Common myeloid progenitor, CD34-positive (primary cell): ENCODE measurements at regions not wholly inside any gene's neighbourhood (a gene's known extent, or its start where the extent isn't known, plus 50 kb on each side); places are given as distances from the start of the nearest gene placed in this dataset.
"Not testable (repeated sequence)": the region's sequence is repeated elsewhere in the genome, so short reads cannot be mapped to it uniquely, and the experiment has no call there.

Experiments used
- CTCF ChIA-PET: fragments of 350-600 bp; sonication (Branson Sonifier 250); formaldehyde crosslinking; loops from one replicate; lab custom pipeline; 2021; ENCODE audit warnings: antibody characterized with exemption; lab: Charles Lee
- POLR2A ChIA-PET: fragments of 350-600 bp; sonication (Branson Sonifier 250); formaldehyde crosslinking; loops from one replicate; lab custom pipeline; 2021; ENCODE audit warnings: antibody characterized with exemption; lab: Charles Lee
- DNase-seq, 3 donors: peaks; one replicate each; pipeline versions ENCODE4 v3.0.0 to v3.0.0-alpha.2; 2013
- H3K27ac ChIP-seq, 2 experiments: 1 replicate in 1 of 2; 2 replicates in 1 of 2; pipeline ENCODE4 v1.7.0; 2013; ENCODE audit warnings: inconsistent platforms in 2 of 2, low read length in 2 of 2, mild to moderate bottlenecking in 2 of 2, low read depth in 1 of 2, moderate library complexity in 1 of 2; ENCODE audit not compliant: severe bottlenecking in 2 of 2, insufficient read depth in 1 of 2, poor library complexity in 1 of 2
- H3K27me3 ChIP-seq, 5 experiments: replicated peaks in 2 of 5; 1 replicate in 3 of 5; 2 replicates in 2 of 5; pipeline versions ENCODE4 v1.6.1 to v1.7.0; 2013; ENCODE audit warnings: low read length in 4 of 5, mild to moderate bottlenecking in 2 of 5, moderate library complexity in 2 of 5, inconsistent platforms in 1 of 5; ENCODE audit not compliant: insufficient read depth in 5 of 5, control insufficient read depth in 4 of 5
- H3K36me3 ChIP-seq, 4 experiments: 1 replicate in 2 of 4; 2 replicates in 2 of 4; pipeline versions ENCODE4 v1.6.1 to v1.7.0; 2013; ENCODE audit warnings: low read length in 3 of 4, control low read depth in 1 of 4, mild to moderate bottlenecking in 1 of 4; ENCODE audit not compliant: control insufficient read depth in 4 of 4, insufficient read depth in 4 of 4
- H3K4me1 ChIP-seq, 4 experiments: 1 replicate in 3 of 4; 2 replicates in 1 of 4; pipeline versions ENCODE4 v1.6.1 to v1.7.1; 2013; ENCODE audit warnings: low read length in 3 of 4, mild to moderate bottlenecking in 3 of 4, control low read depth in 1 of 4, inconsistent platforms in 1 of 4, moderate library complexity in 1 of 4; ENCODE audit not compliant: control insufficient read depth in 4 of 4, insufficient read depth in 4 of 4; ENCODE audit errors: control extremely low read depth in 1 of 4
- H3K4me3 ChIP-seq, 7 experiments: 1 replicate in 4 of 7; 2 replicates in 3 of 7; pipeline versions ENCODE4 v1.5.1 to v1.7.0; 2013; ENCODE audit warnings: mild to moderate bottlenecking in 7 of 7, low read length in 6 of 7, moderate library complexity in 6 of 7, inconsistent platforms in 2 of 7, low read depth in 2 of 7, control low read depth in 1 of 7; ENCODE audit not compliant: insufficient read depth in 4 of 7, control insufficient read depth in 1 of 7; ENCODE audit errors: extremely low read depth in 1 of 7
- H3K9me3 ChIP-seq, 5 experiments: 1 replicate in 4 of 5; 2 replicates in 1 of 5; pipeline versions ENCODE4 v1.6.1 to v1.7.1; 2013; ENCODE audit warnings: low read length in 4 of 5, mild to moderate bottlenecking in 2 of 5, inconsistent platforms in 1 of 5, low read depth in 1 of 5, moderate library complexity in 1 of 5; ENCODE audit not compliant: control insufficient read depth in 4 of 5, insufficient read depth in 2 of 5; ENCODE audit errors: control extremely low read depth in 1 of 5
- WGBS: methylation state at CpG from one replicate; pipeline ENCODE4 v1.1.5; 2013; ENCODE audit not compliant: insufficient coverage; 5-methylcytosine and 5-hydroxymethylcytosine counted together

GRCh38 chr3:135652388-135652787 lies 313.1 kb upstream of the PPP2R3A start:
- WGBS = 43% methylated on average over 2 of the region's 3 CpGs
- H3K4me1 ChIP-seq = no peaks in the 10 kb centered on the region
- no peaks in the 10 kb centered on the region for H3K27me3 ChIP-seq
- no peaks in the 10 kb centered on the region for H3K36me3 ChIP-seq
- ChIA-PET POLR2A (no interaction called here), CTCF (no interaction called here)
- H3K27ac ChIP-seq = no peak overlapping the region
- DNase-seq = no peak
- H3K9me3 ChIP-seq = peaks cover 0 to 15% (median 0%) of the 10 kb centered on the region in 5 experiments
- H3K4me3 ChIP-seq = no peak overlapping the region

DNA sequence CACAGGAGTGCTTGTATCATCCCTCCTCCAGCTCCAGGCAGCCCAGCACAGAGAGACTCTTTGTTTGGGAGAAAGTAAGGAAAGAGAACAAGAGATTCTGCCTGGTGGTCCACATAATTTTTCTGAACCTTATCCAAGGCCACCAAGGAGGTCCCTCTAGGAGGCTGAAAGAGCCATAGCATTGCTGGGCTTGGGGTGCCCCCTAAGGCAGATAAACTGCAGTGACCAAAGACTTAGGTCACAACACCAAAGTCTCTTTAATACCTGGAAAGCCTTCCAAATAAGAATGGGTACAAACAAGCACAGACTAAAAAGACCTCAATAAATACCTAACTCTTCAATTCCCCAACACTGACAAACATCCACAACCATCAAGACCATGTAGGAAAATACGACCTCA lies 310.2 kb upstream of the PPP2R3A start:
- ChIA-PET POLR2A (no interaction called here), CTCF (no interaction called here)
- Histone ChIP-seq H3K36me3 (no peaks in the 10 kb centered on the region), H3K27me3 (no peaks in the 10 kb centered on the region), H3K4me3 (no peak overlapping the region), H3K9me3 (peaks cover 0 to 2% (median 0%) of the 10 kb centered on the region in 5 experiments), H3K27ac (no peak overlapping the region), H3K4me1 (no peaks in the 10 kb centered on the region)
- no peak for DNase-seq
- WGBS = 100% methylated on average over 1 of the region's 1 CpG

- CTCF ChIA-PET, POLR2A ChIA-PET: not testable (repeated sequence)
Measured at GRCh38 chr3:135658451-135658850, 307.1 kb upstream of the PPP2R3A start.

GRCh38 chr3:135667061-135667460 lies 298.5 kb upstream of the PPP2R3A start:
- Histone ChIP-seq H3K27ac (no peak overlapping the region), H3K4me3 (no peak overlapping the region), H3K27me3 (no peaks in the 10 kb centered on the region), H3K4me1 (no peaks in the 10 kb centered on the region), H3K9me3 (peaks cover 0 to 2% (median 0%) of the 10 kb centered on the region in 5 experiments), H3K36me3 (no peaks in the 10 kb centered on the region)
- POLR2A ChIA-PET = no interaction called here
- CTCF ChIA-PET = no interaction called here
- DNase-seq = no peak
- WGBS = 100% methylated on average over 1 of the region's 1 CpG

More at GRCh38 chr3:135658451-135658850, 307.1 kb upstream of the PPP2R3A start:
- not testable (repeated sequence) for DNase-seq, H3K27ac ChIP-seq, H3K4me1 ChIP-seq, H3K36me3 ChIP-seq, H3K4me3 ChIP-seq, H3K27me3 ChIP-seq, H3K9me3 ChIP-seq
- WGBS = no CpG with 5 or more reads among the region's 14 CpGs

DNA sequence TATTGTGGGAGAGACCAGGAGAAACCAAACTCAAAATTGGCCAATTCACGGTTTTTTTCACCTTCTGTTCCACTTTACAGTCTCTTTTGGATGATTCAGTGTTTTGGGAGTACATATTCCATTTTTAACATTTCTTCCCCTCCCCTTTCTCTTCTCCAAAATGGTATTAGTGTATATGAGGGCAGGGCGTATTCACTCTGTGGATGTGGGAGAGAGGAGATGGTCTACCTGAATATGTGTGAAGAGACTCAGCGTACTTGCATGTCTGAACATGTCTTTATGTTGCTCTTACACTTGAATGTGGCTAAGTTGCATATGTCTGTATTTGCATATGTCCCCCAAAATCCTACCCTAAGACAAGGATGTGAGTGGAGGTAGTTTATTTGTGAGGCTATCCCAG lies 291.0 kb upstream of the PPP2R3A start:
- H3K9me3 ChIP-seq = no peaks in the 10 kb centered on the region
- no peak overlapping the region for H3K27ac ChIP-seq
- H3K4me3 ChIP-seq = no peak overlapping the region
- no peaks in the 10 kb centered on the region for H3K27me3 ChIP-seq
- DNase-seq = no peak
- WGBS = no CpG with 5 or more reads among the region's 3 CpGs
- H3K36me3 ChIP-seq = no peaks in the 10 kb centered on the region
- H3K4me1 ChIP-seq = no peaks in the 10 kb centered on the region
- POLR2A ChIA-PET = no interaction called here
- CTCF ChIA-PET = no interaction called here

DNA sequence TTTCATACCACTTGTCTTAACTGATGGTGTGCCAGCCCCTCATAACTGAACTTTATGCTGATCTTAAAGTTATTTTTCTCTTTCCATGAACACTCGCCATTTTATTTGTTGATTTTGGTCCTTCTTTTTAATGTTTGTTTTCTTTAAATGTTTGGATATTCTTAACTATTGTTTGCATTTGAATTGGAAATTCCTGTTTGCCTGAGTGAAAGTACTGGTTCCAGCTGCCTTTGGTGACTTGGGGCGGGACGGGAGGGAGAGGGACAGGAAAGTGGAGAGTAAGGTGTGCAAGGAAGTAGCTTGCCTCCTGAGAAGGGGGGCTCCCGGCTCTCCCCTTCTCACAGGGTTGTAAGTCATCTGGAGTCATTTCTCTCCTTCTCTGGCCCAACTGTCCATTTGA lies 287.1 kb upstream of the PPP2R3A start:
- no peaks in the 10 kb centered on the region for H3K4me1 ChIP-seq
- no peaks in the 10 kb centered on the region for H3K36me3 ChIP-seq
- no peak for DNase-seq
- POLR2A ChIA-PET = no interaction called here
- 96% methylated on average over 3 of the region's 4 CpGs for WGBS
- no peak overlapping the region for H3K27ac ChIP-seq
- peaks cover 0 to 7% (median 0%) of the 10 kb centered on the region in 5 experiments for H3K9me3 ChIP-seq
- no peaks in the 10 kb centered on the region for H3K27me3 ChIP-seq
- no peak overlapping the region for H3K4me3 ChIP-seq
- CTCF ChIA-PET = no interaction called here

- POLR2A ChIA-PET = no interaction called here
- DNase-seq = no peak
- Histone ChIP-seq H3K36me3 (no peaks in the 10 kb centered on the region), H3K9me3 (no peaks in the 10 kb centered on the region), H3K27me3 (no peaks in the 10 kb centered on the region), H3K4me3 (no peak overlapping the region), H3K27ac (no peak overlapping the region), H3K4me1 (no peaks in the 10 kb centered on the region)
- CTCF ChIA-PET = no interaction called here
- 80% methylated on average over 1 of the region's 3 CpGs for WGBS
Measured at GRCh38 chr3:135688003-135688402, 277.5 kb upstream of the PPP2R3A start.
